H1 (cell line): ENCODE measurements at regions not wholly inside any gene's neighbourhood (a gene's known extent, or its start where the extent isn't known, plus 50 kb on each side); places are given as distances from the start of the nearest gene placed in this dataset.

Experiments used
- BCL11A ChIP-seq, 2 experiments: IDR thresholded peaks; one replicate each; pipeline ENCODE4 v1.6.1; 2011; ENCODE audit warnings: low read depth in 2 of 2, low read length in 2 of 2, mild to moderate bottlenecking in 2 of 2
- BRCA1 ChIP-seq: IDR thresholded peaks from 2 replicates; pipeline ENCODE4 v1.6.1; 2012; ENCODE audit warnings: low read depth, low read length, improper control_type of control experiment
- CHD7 ChIP-seq: fragments of 300-600 bp; sonication (generic); IDR thresholded peaks from 2 replicates; pipeline ENCODE4 v1.7.1; 2012; ENCODE audit warnings: low read length, moderate library complexity, mild to moderate bottlenecking, inconsistent platforms; ENCODE audit not compliant: insufficient replicate concordance
- CTCF ChIP-seq, 3 experiments: IDR thresholded peaks; 1 replicate in 2 of 3; 2 replicates in 1 of 3; pipeline versions ENCODE4 v1.5.1 to v1.6.1; 2011; ENCODE audit warnings: low read length in 3 of 3, mild to moderate bottlenecking in 3 of 3, inconsistent platforms in 2 of 3, low read depth in 1 of 3, moderate library complexity in 1 of 3; ENCODE audit not compliant: insufficient read depth in 1 of 3; ENCODE audit errors: control extremely low read depth in 1 of 3
- HDAC6 ChIP-seq: IDR thresholded peaks from one replicate; pipeline ENCODE4 v1.7.1; 2012; ENCODE audit warnings: low read depth, mild to moderate bottlenecking, inconsistent platforms, low read length, moderate library complexity
- JUND ChIP-seq: IDR thresholded peaks from 2 replicates; pipeline ENCODE4 v1.6.1; 2011; ENCODE audit warnings: mild to moderate bottlenecking, improper control_type of control experiment, low read length
- PHF8 ChIP-seq: fragments of 200-600 bp; sonication (generic); conservative IDR thresholded peaks from 2 replicates; pipeline ENCODE4 v1.7.1; 2012; ENCODE audit warnings: low read depth, mild to moderate bottlenecking, inconsistent platforms, low read length, moderate library complexity
- SIRT6 ChIP-seq: IDR thresholded peaks from one replicate; pipeline ENCODE4 v1.7.1; 2012; ENCODE audit warnings: low read length, inconsistent platforms
- SRF ChIP-seq: IDR thresholded peaks from 2 replicates; pipeline ENCODE4 v1.6.1; 2011; ENCODE audit warnings: mild to moderate bottlenecking, low read depth, low read length, moderate library complexity
- ZNF274 ChIP-seq: IDR thresholded peaks from 2 replicates; pipeline ENCODE4 v1.7.0; 2012; ENCODE audit warnings: low read length, borderline replicate concordance; ENCODE audit errors: extremely low read depth

- no peak for TF ChIP-seq CHD7
- TF ChIP-seq PHF8, result no peak
- no peak for TF ChIP-seq BCL11A (IDR thresholded peaks at IDR 0.05; ENCODE audit: low read depth in 2 of 2, low read length in 2 of 2)
- TF ChIP-seq CTCF (IDR thresholded peaks at IDR 0.05; ENCODE audit: control extremely low read depth in 1 of 3, insufficient read depth in 1 of 3, low read depth in 1 of 3, low read length in 3 of 3), result no peak
- TF ChIP-seq SIRT6, result no peak
- no peak for TF ChIP-seq HDAC6
- TF ChIP-seq SRF, result no peak
- no peak for TF ChIP-seq JUND
- TF ChIP-seq ZNF274, result no peak
- TF ChIP-seq BRCA1, result no peak
These were observed 100.8 kb upstream of the PPP1R26 start (continued) for GRCh38 chr9:135378751-135379150.
